H1 (cell line): ENCODE measurements at regions not wholly inside any gene's neighbourhood (a gene's known extent, or its start where the extent isn't known, plus 50 kb on each side); places are given as distances from the start of the nearest gene placed in this dataset.

ENCODE experiments used
- CTCF ChIA-PET: fragments of 300-600 bp; sonication (Branson Sonifier 250); formaldehyde crosslinking; loops from one replicate; lab custom pipeline; 2021; ENCODE audit not compliant: partially characterized antibody; lab: Charles Lee
- POLR2A ChIA-PET: fragments of 300-600 bp; sonication (Branson Sonifier 250); formaldehyde crosslinking; loops from one replicate; lab custom pipeline; 2021; ENCODE audit warnings: inconsistent platforms; ENCODE audit not compliant: partially characterized antibody; lab: Charles Lee
- DNase-seq, 2 experiments: peaks; one replicate each; pipeline versions ENCODE4 v3.0.0 to v3.0.0-alpha.2; 2010 to 2022; ENCODE audit warnings: low spot score in 2 of 2, low read depth in 1 of 2, mixed read lengths in 1 of 2
- FAIRE-seq: peaks from 2 replicates; lab custom pipeline; 2011; peaks lifted over from hg19 to GRCh38; lab: Jason Lieb, UNC
- H2AFZ ChIP-seq: 2 replicates; pipeline ENCODE4 v1.8.1; 2012; ENCODE audit warnings: low read length, inconsistent platforms
- H2AK5ac ChIP-seq: 2 replicates; pipeline ENCODE4 v1.6.1; 2013; ENCODE audit warnings: low read depth, low read length
- H2BK120ac ChIP-seq: replicated peaks from 2 replicates; pipeline ENCODE3; 2013; ENCODE audit warnings: low read depth, low read length, inconsistent platforms
- H2BK12ac ChIP-seq: 2 replicates; pipeline ENCODE4 v1.6.1; 2013; ENCODE audit warnings: low read depth, low read length
- H2BK15ac ChIP-seq: 2 replicates; pipeline ENCODE4 v1.6.1; 2013; ENCODE audit warnings: low read length
- H2BK20ac ChIP-seq: 2 replicates; pipeline ENCODE4 v1.6.1; 2013; ENCODE audit warnings: low read length
- H2BK5ac ChIP-seq: 2 replicates; pipeline ENCODE4 v1.6.1; 2013; ENCODE audit warnings: low read depth, low read length
- H3K14ac ChIP-seq: 2 replicates; pipeline ENCODE4 v1.6.1; 2013; ENCODE audit warnings: inconsistent platforms; ENCODE audit not compliant: insufficient read length
- H3K18ac ChIP-seq: 2 replicates; pipeline ENCODE4 v1.6.1; 2013; ENCODE audit warnings: low read length; ENCODE audit errors: extremely low read depth
- H3K23ac ChIP-seq: 2 replicates; pipeline ENCODE4 v1.6.1; 2013; ENCODE audit warnings: inconsistent platforms; ENCODE audit not compliant: insufficient read length
- H3K23me2 ChIP-seq: 2 replicates; pipeline ENCODE4 v1.6.1; 2013; ENCODE audit warnings: low read depth, low read length
- H3K27ac ChIP-seq: 2 replicates; pipeline ENCODE4 v1.6.1; 2011; ENCODE audit warnings: low read depth, low read length, inconsistent platforms
- H3K27me3 ChIP-seq, 4 experiments: replicated peaks in 1 of 4; 1 replicate in 1 of 4; 2 replicates in 3 of 4; pipeline versions ENCODE4 v1.6.1 to v1.8.1; 2011 to 2013; ENCODE audit warnings: low read length in 3 of 4, mild to moderate bottlenecking in 3 of 4, inconsistent platforms in 2 of 4, mixed read lengths in 2 of 4, moderate library complexity in 1 of 4; ENCODE audit not compliant: control insufficient read depth in 3 of 4, insufficient read depth in 3 of 4; ENCODE audit errors: extremely low read depth in 1 of 4
- H3K36me3 ChIP-seq, 4 experiments: 2 replicates each; pipeline versions ENCODE4 v1.6.1 to v1.8.1; 2011 to 2013; ENCODE audit warnings: mild to moderate bottlenecking in 4 of 4, low read length in 3 of 4, moderate library complexity in 2 of 4, control low read depth in 1 of 4, inconsistent platforms in 1 of 4; ENCODE audit not compliant: insufficient read depth in 4 of 4, control insufficient read depth in 2 of 4
- H3K4ac ChIP-seq: replicated peaks from 2 replicates; pipeline ENCODE3; 2013; ENCODE audit warnings: low read length, low read depth, mixed read lengths, inconsistent platforms; ENCODE audit not compliant: insufficient read length
- H3K4me1 ChIP-seq, 4 experiments: replicated peaks in 1 of 4; 1 replicate in 1 of 4; 2 replicates in 3 of 4; pipeline versions ENCODE4 v1.6.1 to v1.8.1; 2011 to 2013; ENCODE audit warnings: low read length in 3 of 4, inconsistent platforms in 2 of 4, mixed read lengths in 1 of 4; ENCODE audit not compliant: insufficient read depth in 4 of 4, control insufficient read depth in 3 of 4
- H3K4me2 ChIP-seq, 2 experiments: 2 replicates each; pipeline versions ENCODE4 v1.6.1 to v1.8.1; 2011 to 2013; ENCODE audit warnings: low read depth in 2 of 2, low read length in 2 of 2, control low read depth in 1 of 2, inconsistent platforms in 1 of 2, mild to moderate bottlenecking in 1 of 2; ENCODE audit not compliant: insufficient read depth in 1 of 2
- H3K4me3 ChIP-seq, 4 experiments: fragments of 200-600, 300-600 bp in 1 of 4; sonication (generic), shearing (Covaris generic), sonication (Bioruptor Twin) in 1 of 4; 2 replicates each; pipeline versions ENCODE4 v1.5.1 to v1.8.1; 2011 to 2016; ENCODE audit warnings: low read length in 4 of 4, low read depth in 3 of 4, control low read depth in 2 of 4, inconsistent platforms in 2 of 4, mild to moderate bottlenecking in 2 of 4, mixed read lengths in 1 of 4, moderate library complexity in 1 of 4; ENCODE audit not compliant: insufficient read depth in 2 of 4; ENCODE audit errors: extremely low read depth in 1 of 4
- H3K56ac ChIP-seq: replicated peaks from 2 replicates; pipeline ENCODE3; 2013; ENCODE audit warnings: low read depth, mild to moderate bottlenecking, mixed read lengths, low read length, inconsistent platforms; ENCODE audit not compliant: insufficient read length
- H3K79me1 ChIP-seq: 2 replicates; pipeline ENCODE4 v1.6.1; 2013; ENCODE audit warnings: low read depth, low read length, control low read depth
- H3K79me2 ChIP-seq, 2 experiments: 2 replicates each; pipeline versions ENCODE4 v1.6.1 to v1.8.1; 2012 to 2013; ENCODE audit warnings: low read length in 2 of 2, mild to moderate bottlenecking in 2 of 2, inconsistent platforms in 1 of 2; ENCODE audit not compliant: insufficient read depth in 2 of 2, control insufficient read depth in 1 of 2
- H3K9ac ChIP-seq, 4 experiments: replicated peaks in 1 of 4; 1 replicate in 1 of 4; 2 replicates in 3 of 4; pipeline versions ENCODE4 v1.6.1 to v1.8.1; 2011 to 2013; ENCODE audit warnings: low read depth in 3 of 4, low read length in 3 of 4, control low read depth in 2 of 4, mild to moderate bottlenecking in 2 of 4, moderate library complexity in 2 of 4, inconsistent platforms in 1 of 4; ENCODE audit errors: extremely low read depth in 1 of 4
- H3K9me3 ChIP-seq, 2 experiments: 2 replicates each; pipeline versions ENCODE4 v1.6.1 to v1.8.1; 2012 to 2013; ENCODE audit warnings: mild to moderate bottlenecking in 2 of 2, moderate library complexity in 2 of 2, control low read depth in 1 of 2, inconsistent platforms in 1 of 2, low read depth in 1 of 2, low read length in 1 of 2, mixed read lengths in 1 of 2; ENCODE audit not compliant: insufficient read depth in 2 of 2
- H4K20me1 ChIP-seq, 2 experiments: replicated peaks in 1 of 2; 2 replicates each; pipeline versions ENCODE3 to v1.8.1; 2011 to 2013; ENCODE audit warnings: inconsistent platforms in 2 of 2, low read length in 2 of 2, mild to moderate bottlenecking in 1 of 2; ENCODE audit not compliant: insufficient read depth in 2 of 2, control insufficient read depth in 1 of 2
- H4K5ac ChIP-seq: 2 replicates; pipeline ENCODE4 v1.6.1; 2013; ENCODE audit warnings: low read length, low read depth, mixed read lengths, inconsistent platforms; ENCODE audit not compliant: insufficient read length
- H4K8ac ChIP-seq: 2 replicates; pipeline ENCODE4 v1.8.0; 2013; ENCODE audit warnings: mild to moderate bottlenecking, moderate library complexity, low read length, inconsistent platforms; ENCODE audit not compliant: insufficient read depth; ENCODE audit errors: extremely low read depth
- H4K91ac ChIP-seq: replicated peaks from 2 replicates; pipeline ENCODE3; 2013; ENCODE audit warnings: low read length, mixed read lengths, inconsistent platforms; ENCODE audit not compliant: insufficient read length
- BACH1 ChIP-seq: IDR thresholded peaks from 2 replicates; pipeline ENCODE4 v1.6.1; 2012; ENCODE audit warnings: low read length, improper control_type of control experiment
- BRCA1 ChIP-seq: IDR thresholded peaks from 2 replicates; pipeline ENCODE4 v1.6.1; 2012; ENCODE audit warnings: low read depth, low read length, improper control_type of control experiment
- CHD1 ChIP-seq: IDR thresholded peaks from 2 replicates; pipeline ENCODE4 v1.6.1; 2012; ENCODE audit warnings: low read depth, low read length, improper control_type of control experiment
- CHD2 ChIP-seq: IDR thresholded peaks from 2 replicates; pipeline ENCODE4 v1.6.1; 2012; ENCODE audit warnings: low read length, improper control_type of control experiment
- CREB1 ChIP-seq: IDR thresholded peaks from 2 replicates; pipeline ENCODE4 v1.6.1; 2012; ENCODE audit warnings: inconsistent platforms
- FOSL1 ChIP-seq: IDR thresholded peaks from 2 replicates; pipeline ENCODE4 v1.6.1; 2011; ENCODE audit warnings: mild to moderate bottlenecking, low read depth, low read length, moderate library complexity; ENCODE audit not compliant: insufficient read depth
- GABPA ChIP-seq: IDR thresholded peaks from 2 replicates; pipeline ENCODE4 v1.6.1; 2011; ENCODE audit warnings: mild to moderate bottlenecking, low read length, moderate library complexity, borderline replicate concordance; ENCODE audit not compliant: insufficient read depth
- HDAC6 ChIP-seq: IDR thresholded peaks from one replicate; pipeline ENCODE4 v1.7.1; 2012; ENCODE audit warnings: low read depth, mild to moderate bottlenecking, inconsistent platforms, low read length, moderate library complexity
- JUN ChIP-seq: IDR thresholded peaks from 2 replicates; pipeline ENCODE4 v1.6.1; 2011; ENCODE audit warnings: low read depth, mild to moderate bottlenecking, improper control_type of control experiment, low read length
- RBBP5 ChIP-seq: IDR thresholded peaks from 2 replicates; pipeline ENCODE4 v1.7.1; 2012; ENCODE audit warnings: low read depth, mild to moderate bottlenecking, inconsistent platforms, low read length, moderate library complexity, borderline replicate concordance
- SIRT6 ChIP-seq: IDR thresholded peaks from one replicate; pipeline ENCODE4 v1.7.1; 2012; ENCODE audit warnings: low read length, inconsistent platforms
- SP4 ChIP-seq: IDR thresholded peaks from 2 replicates; pipeline ENCODE4 v1.6.1; 2012; ENCODE audit warnings: low read length, inconsistent platforms
- SRF ChIP-seq: IDR thresholded peaks from 2 replicates; pipeline ENCODE4 v1.6.1; 2011; ENCODE audit warnings: mild to moderate bottlenecking, low read depth, low read length, moderate library complexity
- YY1 ChIP-seq: IDR thresholded peaks from 2 replicates; pipeline ENCODE4 v1.6.1; 2011; ENCODE audit warnings: low read depth, mild to moderate bottlenecking, low read length
- WGBS, 2 experiments: shearing (Covaris generic) in 1 of 2; methylation state at CpG; one replicate each; pipeline versions ENCODE4 v1.1.6 to v1.1.7; 2013 to 2015; ENCODE audit warnings: low lambda C conversion rate in 2 of 2, mixed read lengths in 2 of 2, inconsistent platforms in 1 of 2, low coverage in 1 of 2, missing lambda C conversion rate in 1 of 2; ENCODE audit not compliant: insufficient replicate concordance in 2 of 2, insufficient coverage in 1 of 2, insufficient read length in 1 of 2; ENCODE audit errors: extremely low coverage in 1 of 2, missing lambda C conversion rate in 1 of 2; 5-methylcytosine and 5-hydroxymethylcytosine counted together

DNA sequence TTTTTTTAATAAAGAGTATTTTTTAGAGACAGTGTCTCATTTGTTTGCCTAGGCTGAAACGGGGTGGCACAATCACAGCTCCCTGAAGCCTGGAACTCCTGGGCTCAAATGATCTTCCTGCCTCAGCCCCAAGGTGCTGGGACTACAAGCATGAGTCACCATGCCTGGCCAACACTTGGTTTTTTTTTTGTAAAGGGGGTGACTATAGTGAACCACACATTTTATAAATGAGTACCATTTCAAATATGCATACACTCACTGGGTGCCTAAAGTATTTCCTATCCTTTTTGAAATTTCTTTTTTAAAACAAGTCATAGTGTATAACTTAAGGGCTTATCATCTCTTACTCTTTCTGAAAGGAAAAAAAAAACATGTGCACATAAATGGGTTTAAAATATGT is 325.2 kb upstream of the MEIS2 start:
- Histone ChIP-seq H3K23me2 (no peaks in the 10 kb centered on the region; the same call in 1 of the 2 replicates), H3K9ac (no peak overlapping the region), H2BK120ac (no peak overlapping the region), H2BK12ac (no peak overlapping the region), H3K79me1 (no peaks in the 10 kb centered on the region), H3K23ac (no peak overlapping the region), H3K9me3 (no peaks in the 10 kb centered on the region), H2AK5ac (no peak overlapping the region), H3K4me3 (no peak overlapping the region), H3K18ac (no peak overlapping the region), H2BK15ac (no peak overlapping the region), H3K4me2 (no peak overlapping the region), H4K20me1 (no peaks in the 10 kb centered on the region), H3K27ac (no peak overlapping the region), H4K91ac (no peak overlapping the region), H3K36me3 (no peaks in the 10 kb centered on the region), H2BK20ac (no peak overlapping the region), H3K56ac (no peak overlapping the region), H2BK5ac (no peak overlapping the region), H3K27me3 (peaks cover 0 to 3% (median 0%) of the 10 kb centered on the region in 4 experiments; a peak in 1 of 7 replicates), H4K8ac (no peak overlapping the region), H2AFZ (no peak overlapping the region), H3K4me1 (no peaks in the 10 kb centered on the region), H4K5ac (no peak overlapping the region), H3K79me2 (no peaks in the 10 kb centered on the region), H3K14ac (no peak overlapping the region), H3K4ac (no peak overlapping the region)
- WGBS, 2 experiments = 94% methylated on average over 1 of the region's 1 CpG; no CpG with 5 or more reads in 1 of the 2 experiments
- CTCF ChIA-PET = no interaction called here
- POLR2A ChIA-PET = no interaction called here
- no peak for FAIRE-seq
- no peak for DNase-seq
- TF ChIP-seq SP4 (no peak), CREB1 (no peak), FOSL1 (no peak), YY1 (no peak), BACH1 (no peak), RBBP5 (no peak), JUN (no peak), GABPA (no peak), HDAC6 (no peak), SIRT6 (no peak), CHD1 (no peak), BRCA1 (no peak), CHD2 (no peak), SRF (no peak)
